HG03103 (cell line): ENCODE measurements at regions not wholly inside any gene's neighbourhood (a gene's known extent, or its start where the extent isn't known, plus 50 kb on each side); places are given as distances from the start of the nearest gene placed in this dataset.
"Not testable (repeated sequence)": the region's sequence is repeated elsewhere in the genome, so short reads cannot be mapped to it uniquely, and the experiment has no call there.

Experiments
- ATAC-seq: cut with Tn5 transposase; IDR thresholded peaks from one replicate; pipeline ENCODE4 v1.9.1; 2021; ENCODE audit warnings: low read depth; ENCODE audit not compliant: unreplicated experiment

GRCh38 chr5:17398866-17399835, 98.9 kb upstream of the TAF11L2 start:
- no peak for ATAC-seq

GRCh38 chr5:17399931-17400330, 98.1 kb upstream of the TAF11L2 start:
- no peak for ATAC-seq

- ATAC-seq, result no peak
These were observed 97.1 kb upstream of the TAF11L2 start for GRCh38 chr5:17400724-17401469.

GRCh38 chr5:17401470-17402288, 96.4 kb upstream of the TAF11L2 start:
- no peak for ATAC-seq

GRCh38 chr5:17402289-17403121, 95.5 kb upstream of the TAF11L2 start:
- ATAC-seq, result no peak

GRCh38 chr5:17403695-17404490, 94.1 kb upstream of the TAF11L2 start:
- ATAC-seq, result no peak

- ATAC-seq, result no peak
These were observed 92.1 kb upstream of the TAF11L2 start for GRCh38 chr5:17405976-17406375.

- no peak for ATAC-seq
These were observed 91.6 kb upstream of the TAF11L2 start for GRCh38 chr5:17406423-17406838.

- ATAC-seq, result no peak
These were observed 86.3 kb upstream of the TAF11L2 start for GRCh38 chr5:17411436-17412402.

GRCh38 chr5:17412760-17413671, 85.0 kb upstream of the TAF11L2 start:
- peak; percentile 91 for ATAC-seq

- no peak for ATAC-seq
These were observed 84.3 kb upstream of the TAF11L2 start for GRCh38 chr5:17413691-17414090.

- no peak for ATAC-seq
These were observed 82.7 kb upstream of the TAF11L2 start for GRCh38 chr5:17415321-17415758.

GRCh38 chr5:17416374-17416773, 81.7 kb upstream of the TAF11L2 start:
- ATAC-seq, result not testable (repeated sequence)

- ATAC-seq, result no peak
These were observed 73.4 kb upstream of the TAF11L2 start for GRCh38 chr5:17424674-17425073.

GRCh38 chr5:17425385-17426070, 72.5 kb upstream of the TAF11L2 start:
- ATAC-seq, result no peak

GRCh38 chr5:17426104-17426749, 71.8 kb upstream of the TAF11L2 start:
- peak; percentile 87 for ATAC-seq
